GM18499 (cell line): ENCODE measurements at regions not wholly inside any gene's neighbourhood (a gene's known extent, or its start where the extent isn't known, plus 50 kb on each side); places are given as distances from the start of the nearest gene placed in this dataset.

Experiments used
- ATAC-seq: cut with Tn5 transposase; IDR thresholded peaks from one replicate; pipeline ENCODE4 v1.9.1; 2021; ENCODE audit warnings: moderate number of reproducible peaks; ENCODE audit not compliant: insufficient read depth, unreplicated experiment

DNA sequence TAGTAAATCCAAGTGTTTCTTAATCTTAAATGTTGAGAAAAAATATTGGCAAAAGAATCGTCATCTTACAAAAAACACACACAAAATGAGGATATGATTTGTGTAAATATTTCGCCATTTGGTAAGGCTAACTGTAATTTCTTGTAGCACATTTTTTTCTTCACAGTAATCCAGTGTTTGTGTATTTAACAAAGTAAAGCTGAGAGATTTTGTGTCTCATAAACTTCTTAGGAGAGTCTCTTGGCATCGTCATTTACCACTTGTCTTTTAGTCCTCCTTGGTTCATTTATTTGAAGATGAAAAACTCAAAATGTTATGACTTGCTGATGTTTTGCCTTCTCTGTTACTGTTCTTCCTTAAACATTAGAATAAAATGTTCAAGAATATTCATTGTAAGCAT is 326.7 kb upstream of the PITX2 start:
- no peak for ATAC-seq

DNA sequence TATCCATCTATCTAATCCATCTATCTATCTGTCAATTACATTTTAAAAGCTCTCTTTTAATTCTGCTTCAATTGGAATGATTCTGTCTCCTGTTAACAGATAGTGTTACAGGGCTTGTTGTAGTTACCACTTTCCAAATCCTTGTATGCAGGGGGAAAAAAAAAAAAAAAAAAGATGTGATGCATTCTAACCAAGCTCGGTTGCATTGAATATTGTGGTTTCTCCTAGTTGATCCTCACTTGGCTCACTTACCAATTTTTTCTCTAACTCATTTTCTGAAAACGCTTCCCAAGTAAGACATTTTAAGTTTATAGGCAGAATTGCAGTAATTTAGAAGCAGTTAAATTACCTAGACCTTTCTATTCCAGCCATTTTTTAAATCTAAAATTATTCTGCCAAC is 327.9 kb upstream of the PITX2 start:
- no peak for ATAC-seq

- ATAC-seq, result no peak
These were observed 330.3 kb upstream of the PITX2 start for GRCh38 chr4:110953191-110953590.

- ATAC-seq, result no peak
These were observed 331.0 kb upstream of the PITX2 start for GRCh38 chr4:110953898-110954297.

GRCh38 chr4:110955748-110956147 is 332.9 kb upstream of the PITX2 start:
- ATAC-seq, result no peak

DNA sequence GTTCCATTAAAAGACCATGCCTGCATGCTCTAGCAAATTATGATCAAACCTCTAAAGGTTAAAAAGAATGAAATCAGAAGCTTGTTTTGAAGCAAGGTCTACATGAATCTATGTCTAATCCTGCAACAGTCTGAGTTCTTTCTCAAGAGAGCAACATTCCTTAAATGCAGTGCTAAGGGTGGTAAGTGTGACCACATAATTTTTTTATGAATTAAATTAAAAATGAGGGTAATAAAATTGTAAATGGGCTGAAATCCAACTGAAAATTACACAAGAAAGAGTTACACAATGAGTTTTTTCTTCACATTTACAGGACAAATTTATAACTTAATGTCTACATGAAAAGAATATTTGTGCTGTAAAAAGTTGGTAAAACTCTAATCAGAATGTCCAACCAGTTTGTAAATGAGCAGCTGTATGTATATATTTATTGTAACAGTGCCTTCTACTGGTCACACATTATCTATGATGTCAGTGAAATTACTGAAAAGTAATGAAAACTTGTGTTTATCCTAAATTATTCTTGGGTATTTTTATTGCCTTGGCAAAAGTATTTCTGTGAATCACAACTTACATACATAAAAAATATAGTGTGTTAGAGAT is 336.3 kb upstream of the PITX2 start:
- no peak for ATAC-seq

DNA sequence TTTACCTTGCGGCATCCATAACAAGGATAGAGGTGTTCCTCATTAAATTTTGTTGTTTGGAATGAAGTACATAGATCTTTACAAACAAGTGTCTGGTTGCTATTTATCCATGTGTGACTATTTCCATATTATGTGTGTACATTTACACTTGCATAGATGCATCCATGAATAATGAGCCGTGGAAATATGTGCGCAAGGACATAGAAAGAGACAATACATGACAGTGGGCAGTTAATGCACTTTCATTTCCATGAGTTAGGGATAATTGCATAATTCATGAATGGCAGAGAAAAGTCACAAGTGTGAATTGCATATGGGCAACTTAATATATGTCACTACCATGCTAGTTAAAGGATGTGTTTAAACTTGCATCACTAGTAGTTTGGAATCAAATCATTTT is 338.2 kb upstream of the PITX2 start:
- ATAC-seq, result no peak

DNA sequence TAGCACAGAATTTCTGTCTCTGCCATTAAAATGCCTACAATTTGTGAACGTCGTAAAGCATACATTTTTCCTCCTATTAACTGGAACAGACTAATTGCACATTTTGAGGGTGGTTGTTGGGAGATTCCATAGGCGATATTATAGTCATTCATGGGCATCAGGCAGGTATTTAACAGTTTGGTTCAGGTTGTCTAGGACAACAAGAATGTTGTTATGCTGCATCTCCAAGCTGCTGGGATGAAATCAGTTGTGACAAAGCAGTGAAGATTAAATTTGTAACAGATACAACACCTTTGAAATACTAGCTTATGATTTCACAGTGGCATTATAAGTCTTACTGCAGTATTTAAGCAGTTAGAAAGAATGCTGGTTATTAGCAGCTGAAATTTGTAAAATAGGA is 339.7 kb upstream of the PITX2 start:
- no peak for ATAC-seq

GRCh38 chr4:110963662-110964280 is 340.9 kb upstream of the PITX2 start:
- no peak for ATAC-seq

DNA sequence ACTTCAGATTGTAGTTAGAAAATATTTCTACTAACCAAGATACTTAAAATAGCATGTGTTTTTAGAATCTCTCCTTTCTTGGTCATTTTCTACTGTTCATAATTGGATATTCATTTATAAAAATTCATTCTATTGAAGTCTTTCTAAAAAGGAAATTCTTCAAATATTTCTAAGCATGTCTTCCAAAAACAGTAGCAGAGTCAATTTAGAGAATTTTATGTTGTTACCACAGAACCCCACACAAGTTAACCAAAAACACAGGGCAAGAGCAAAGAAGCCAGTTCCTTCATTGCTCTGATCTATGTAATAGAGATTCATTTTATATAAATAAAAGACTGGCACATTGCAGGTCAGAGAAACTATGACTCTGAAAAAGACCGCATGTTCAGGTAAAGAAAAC is 345.1 kb upstream of the PITX2 start:
- no peak for ATAC-seq

DNA sequence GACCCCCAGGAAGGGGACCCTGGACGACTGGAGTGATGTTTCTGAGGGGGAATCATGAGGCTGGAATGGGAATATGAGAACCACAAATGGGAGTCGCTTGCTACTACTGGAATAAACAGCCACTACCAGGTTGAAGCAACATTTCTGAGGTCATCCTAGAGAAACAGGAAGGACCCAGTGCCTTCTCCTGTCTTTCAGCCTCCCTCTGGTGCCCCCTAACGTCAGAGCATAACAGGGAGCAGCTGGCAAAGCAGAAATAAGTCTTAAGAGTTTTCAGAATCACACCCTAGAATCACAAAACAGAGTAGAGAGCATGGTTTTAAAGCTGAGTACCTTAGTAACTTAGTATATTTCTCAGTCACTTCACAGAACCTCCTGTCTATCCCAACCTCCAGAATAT is 347.8 kb upstream of the PITX2 start:
- no peak for ATAC-seq

- no peak for ATAC-seq
These were observed 352.5 kb upstream of the PITX2 start for GRCh38 chr4:110975338-110975737.

GRCh38 chr4:110977554-110977953 is 354.7 kb upstream of the PITX2 start:
- no peak for ATAC-seq

DNA sequence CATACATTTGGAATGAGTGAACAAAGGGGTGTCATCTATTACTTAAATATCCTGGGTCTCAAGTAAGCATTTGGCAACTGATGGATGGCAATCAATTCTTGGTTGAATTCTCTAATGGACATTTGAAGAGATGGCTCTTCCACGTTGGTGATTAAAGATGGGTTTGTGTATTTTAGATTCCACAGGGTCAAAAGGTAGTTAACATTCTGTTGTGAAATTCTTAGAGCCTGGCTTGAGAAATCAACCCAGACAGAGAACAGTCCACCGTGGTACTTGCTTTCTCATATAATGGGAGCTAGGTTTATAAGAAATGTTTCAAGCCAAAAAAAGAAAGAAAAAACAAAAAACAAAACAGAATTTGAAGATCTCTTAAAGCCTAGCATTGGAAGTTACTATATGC is 355.9 kb upstream of the PITX2 start:
- no peak for ATAC-seq

- no peak for ATAC-seq
These were observed 359.6 kb upstream of the PITX2 start for GRCh38 chr4:110982486-110982885.

GRCh38 chr4:110988722-110989121 is 365.8 kb upstream of the PITX2 start:
- no peak for ATAC-seq

- ATAC-seq, result no peak
These were observed 366.2 kb upstream of the PITX2 start for GRCh38 chr4:110989125-110989524.

DNA sequence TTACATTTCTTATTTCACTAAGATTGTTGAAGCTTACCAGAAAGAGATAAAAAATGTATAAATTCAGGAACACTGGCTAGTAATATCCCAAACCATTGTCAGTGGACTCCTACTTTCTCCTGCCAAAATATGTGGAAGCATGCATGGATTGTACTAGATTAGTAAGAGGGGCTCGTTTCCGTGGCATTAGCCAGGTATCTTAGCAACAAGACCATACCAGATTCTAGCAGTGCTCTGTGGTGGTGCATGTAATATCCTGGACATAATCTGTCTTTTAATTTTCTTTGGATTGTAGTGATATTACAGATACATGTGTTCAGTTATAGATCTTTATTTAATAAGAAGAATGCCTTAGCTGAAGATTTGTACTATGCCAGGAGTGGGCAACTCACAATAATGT is 371.9 kb upstream of the PITX2 start:
- no peak for ATAC-seq

DNA sequence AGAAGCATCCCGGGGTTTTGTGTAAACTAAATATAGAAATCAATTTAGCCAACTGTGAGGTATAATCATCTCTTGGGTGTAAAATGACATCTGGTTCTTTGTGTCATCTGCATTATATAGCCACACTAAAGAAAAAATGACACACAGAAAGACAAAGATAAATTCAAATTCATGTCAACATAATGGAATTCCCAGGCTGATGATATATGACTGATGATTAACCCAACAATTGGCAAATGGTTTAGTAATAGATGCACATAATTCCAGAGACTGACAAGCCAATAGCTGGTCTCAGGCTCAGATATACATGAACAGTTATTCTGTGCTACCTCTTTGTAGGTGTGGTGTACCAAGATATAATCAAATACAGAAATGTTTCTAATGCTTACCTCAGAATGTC is 375.4 kb upstream of the PITX2 start:
- no peak for ATAC-seq

DNA sequence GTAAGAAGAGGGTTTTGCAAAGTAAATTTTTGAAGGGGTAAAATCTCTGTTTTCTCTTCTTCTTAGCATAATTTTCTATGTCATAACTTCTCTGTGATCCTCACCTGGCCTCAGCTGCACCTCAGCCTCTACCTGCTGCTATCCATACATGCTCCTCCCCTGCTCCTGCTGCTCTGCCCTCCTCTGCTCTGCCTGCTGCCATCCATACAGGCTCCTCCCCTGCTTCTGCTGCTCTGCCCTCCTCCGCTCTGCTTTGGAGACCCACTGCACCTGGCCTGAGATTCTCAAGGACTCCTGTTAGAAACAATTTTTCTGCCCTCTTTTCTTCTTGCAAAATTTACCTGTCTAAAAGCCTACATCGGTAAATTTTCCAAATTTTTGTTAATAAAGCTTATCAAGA is 388.6 kb upstream of the PITX2 start:
- ATAC-seq, result no peak

- no peak for ATAC-seq
These were observed 391.0 kb upstream of the PITX2 start for GRCh38 chr4:111013846-111014245.

GRCh38 chr4:111014537-111014936 is 391.7 kb upstream of the PITX2 start:
- ATAC-seq, result no peak

- ATAC-seq, result no peak
These were observed 393.5 kb upstream of the PITX2 start for GRCh38 chr4:111016416-111016815.
